K562 (cell line): ENCODE measurements at regions not wholly inside any gene's neighbourhood (a gene's known extent, or its start where the extent isn't known, plus 50 kb on each side); places are given as distances from the start of the nearest gene placed in this dataset.

Experiments used
- ATAC-seq: fragments of 200-7000 bp; cut with Tn5 transposase; 3 replicates; pipeline ENCODE4 v1.9.1; 2020; ENCODE audit warnings: moderate library complexity
- BruUV-seq: library from RNA; stranded (reverse); fragments of 400-500 nt; replicated peaks from 2 replicates; lab custom pipeline; 2021; lab: Mats Ljungman, UMichigan
- CTCF ChIA-PET: fragments of 300-600 bp; formaldehyde crosslinking; extraction: SDS; loops from one replicate; lab custom pipeline; 2021; ENCODE audit warnings: low intra/inter-chr PET ratio; lab: Yijun Ruan, JAX
- POLR2A ChIA-PET: fragments of 300-600, 350-650 bp; sonication (Branson Sonifier 250); formaldehyde crosslinking; extraction: SDS; loops from one replicate; lab custom pipeline; 2021; ENCODE audit warnings: antibody characterized with exemption, inconsistent platforms; lab: Yijun Ruan, JAX
- DNase-seq, 4 experiments: peaks; one replicate each; pipeline versions ENCODE4 v3.0.0 to v3.0.0-alpha.2; 2011 to 2018; ENCODE audit warnings: low spot score in 3 of 4, mixed read lengths in 3 of 4; ENCODE audit errors: extremely low read depth in 1 of 4
- FAIRE-seq: peaks from 2 replicates; lab custom pipeline; 2011; peaks lifted over from hg19 to GRCh38; lab: Jason Lieb, UNC
- H2AFZ ChIP-seq: 2 replicates; pipeline ENCODE4 v1.6.0; 2011; ENCODE audit warnings: low read depth, low read length, control low read depth, inconsistent platforms
- H3K27ac ChIP-seq: fragments of 200-600 bp; 3 replicates; pipeline ENCODE4 v1.8.0; 2011; ENCODE audit warnings: low read depth, mild to moderate bottlenecking, control low read depth, inconsistent platforms, low read length, moderate library complexity, mixed read lengths; ENCODE audit errors: extremely low read depth
- H3K27me3 ChIP-seq, 2 experiments: fragments of 300-600 bp in 1 of 2; 2 replicates in 1 of 2; 3 replicates in 1 of 2; pipeline versions ENCODE4 v1.6.0 to v1.8.0; 2011; ENCODE audit warnings: inconsistent platforms in 2 of 2, low read length in 2 of 2, mild to moderate bottlenecking in 1 of 2, mixed read lengths in 1 of 2, moderate library complexity in 1 of 2; ENCODE audit not compliant: control insufficient read depth in 2 of 2, insufficient read depth in 2 of 2
- H3K36me3 ChIP-seq: fragments of 300-600 bp; 3 replicates; pipeline ENCODE4 v1.8.0; 2011; ENCODE audit warnings: mild to moderate bottlenecking, low read length, inconsistent platforms; ENCODE audit not compliant: control insufficient read depth, insufficient read depth
- H3K4me1 ChIP-seq, 2 experiments: fragments of 200-600 bp in 1 of 2; replicated peaks in 1 of 2; 2 replicates in 1 of 2; 3 replicates in 1 of 2; pipeline versions ENCODE4 v1.5.1 to v1.8.0; 2011; ENCODE audit warnings: inconsistent platforms in 2 of 2, low read length in 2 of 2, mild to moderate bottlenecking in 1 of 2, mixed read lengths in 1 of 2, moderate library complexity in 1 of 2; ENCODE audit not compliant: control insufficient read depth in 2 of 2, insufficient read depth in 2 of 2
- H3K4me2 ChIP-seq: 2 replicates; pipeline ENCODE4 v1.6.1; 2011; ENCODE audit warnings: low read length, control low read depth, inconsistent platforms, mixed read lengths; ENCODE audit not compliant: insufficient read depth
- H3K4me3 ChIP-seq: fragments of 200-600 bp; sonication (generic), shearing (Covaris generic); 2 replicates; pipeline ENCODE4 v1.5.1; 2016; ENCODE audit warnings: control low read depth, inconsistent platforms
- H3K79me2 ChIP-seq: fragments of 200-600 bp; 3 replicates; pipeline ENCODE4 v1.8.0; 2011; ENCODE audit warnings: low read length, inconsistent platforms; ENCODE audit not compliant: control insufficient read depth, insufficient read depth
- H3K9ac ChIP-seq, 2 experiments: 2 replicates each; pipeline versions ENCODE4 v1.6.0 to v1.6.1; 2011; ENCODE audit warnings: low read depth in 2 of 2, low read length in 2 of 2, control low read depth in 1 of 2, inconsistent platforms in 1 of 2, mild to moderate bottlenecking in 1 of 2, mixed read lengths in 1 of 2; ENCODE audit not compliant: insufficient read depth in 1 of 2
- H3K9me1 ChIP-seq: one replicate; pipeline ENCODE4 v1.6.0; 2011; ENCODE audit warnings: inconsistent platforms, mild to moderate bottlenecking, low read length, moderate library complexity; ENCODE audit not compliant: control insufficient read depth, insufficient read depth
- H3K9me3 ChIP-seq: replicated peaks from 2 replicates; pipeline ENCODE4 v1.5.1; 2011; ENCODE audit warnings: low read depth, low read length, inconsistent platforms; ENCODE audit not compliant: control insufficient read depth, insufficient read depth
- H4K20me1 ChIP-seq: replicated peaks from 2 replicates; pipeline ENCODE4 v1.6.1; 2011; ENCODE audit warnings: low read length, inconsistent platforms, mixed read lengths; ENCODE audit not compliant: control insufficient read depth, insufficient read depth
- ADNP ChIP-seq: fragments of 200-800 bp; sonication (Bioruptor generic); IDR thresholded peaks from 2 replicates; pipeline ENCODE4 v1.6.1; 2016; ENCODE audit warnings: missing genetic modification characterization, missing compliant biosample characterization
- BACH1 ChIP-seq: fragments of 200-800 bp; sonication (Bioruptor generic); IDR thresholded peaks from 2 replicates; pipeline ENCODE4 v1.6.1; 2016; ENCODE audit warnings: missing genetic modification characterization, missing compliant biosample characterization
- BCL6 ChIP-seq: fragments of 250-450 bp; sonication (Bioruptor Pico); IDR thresholded peaks from 2 replicates; pipeline ENCODE4 v1.4.0; 2020
- CCNT2 ChIP-seq: IDR thresholded peaks from 2 replicates; pipeline ENCODE4 v1.6.1; 2011; ENCODE audit warnings: borderline replicate concordance, low read depth, mild to moderate bottlenecking, moderate library complexity, mixed read lengths, low read length; ENCODE audit not compliant: insufficient read length; ENCODE audit errors: extremely low read depth
- CREB5 ChIP-seq: fragments of 250-450 bp; sonication (Bioruptor Pico); IDR thresholded peaks from 2 replicates; pipeline ENCODE4 v1.5.0; 2020; ENCODE audit warnings: mild to moderate bottlenecking
- CTCFL ChIP-seq: IDR thresholded peaks from 2 replicates; pipeline ENCODE4 v1.6.1; 2011; ENCODE audit warnings: borderline replicate concordance, low read depth, mild to moderate bottlenecking, moderate library complexity, low read length; ENCODE audit not compliant: insufficient read depth, poor library complexity, severe bottlenecking
- MCM2 ChIP-seq: fragments of 450-650 bp; IDR thresholded peaks from 2 replicates; pipeline ENCODE4 v1.6.1; 2017; ENCODE audit warnings: low read depth, mild to moderate bottlenecking
- MEIS2 ChIP-seq: fragments of 450-650 bp; IDR thresholded peaks from 2 replicates; pipeline ENCODE4 v1.6.1; 2014; ENCODE audit warnings: mild to moderate bottlenecking; ENCODE audit not compliant: partially characterized antibody
- MTA3 ChIP-seq: fragments of 450-650 bp; formaldehyde crosslinking; IDR thresholded peaks from 2 replicates; pipeline ENCODE4 v1.6.1; 2017; ENCODE audit warnings: mild to moderate bottlenecking, borderline replicate concordance
- MXD1 ChIP-seq: fragments of 250-450 bp; sonication (Bioruptor Pico); IDR thresholded peaks from 2 replicates; pipeline ENCODE4 v1.8.0; 2021; ENCODE audit warnings: borderline replicate concordance, mild to moderate bottlenecking, moderate library complexity; ENCODE audit not compliant: poor library complexity, severe bottlenecking
- NONO ChIP-seq, 2 experiments: fragments of 200-400 bp in 1 of 2; fragments of 450-650 bp in 1 of 2; formaldehyde crosslinking in 1 of 2; IDR thresholded peaks; 2 replicates each; pipeline ENCODE4 v1.6.1; 2017; ENCODE audit warnings: low read depth in 2 of 2, mild to moderate bottlenecking in 2 of 2, moderate library complexity in 2 of 2, low read length in 1 of 2
- PKNOX1 ChIP-seq: fragments of 450-650 bp; IDR thresholded peaks from 2 replicates; pipeline ENCODE4 v1.6.1; 2016
- RBM17 ChIP-seq: fragments of 200-400 bp; formaldehyde crosslinking; IDR thresholded peaks from 2 replicates; pipeline ENCODE4 v1.6.1; 2017; ENCODE audit warnings: low read depth, mild to moderate bottlenecking, low read length, borderline replicate concordance
- SIN3B ChIP-seq: fragments of 450-650 bp; IDR thresholded peaks from 2 replicates; pipeline ENCODE4 v1.6.1; 2017; ENCODE audit warnings: low read depth, mild to moderate bottlenecking, moderate library complexity
- ZNF124 ChIP-seq: sonication (generic); formaldehyde crosslinking; IDR thresholded peaks from 2 replicates; pipeline ENCODE4 v1.8.1; 2022; ENCODE audit warnings: missing genetic modification reagents
- ZNF143 ChIP-seq: sonication (generic); formaldehyde crosslinking; IDR thresholded peaks from 2 replicates; pipeline ENCODE4 v1.9.0; 2022; ENCODE audit warnings: mild to moderate bottlenecking, missing genetic modification reagents
- WGBS: fragments of 100-300 bp; shearing (Covaris generic); methylation state at CpG from one replicate; pipeline ENCODE4 v1.1.6; 2016; ENCODE audit warnings: low coverage, mixed read lengths; ENCODE audit not compliant: insufficient coverage; ENCODE audit errors: missing lambda C conversion rate; 5-methylcytosine and 5-hydroxymethylcytosine counted together
- in situ Hi-C: fragments of 300-500 bp; cut with MboI; formaldehyde crosslinking; loops from 4 replicates; pipeline ENCODE4 v1.15.0; 2018; ENCODE audit warnings: inconsistent platforms, mixed read lengths
- intact Hi-C: fragments of 100-400 bp; cut with micrococcal nuclease; formaldehyde crosslinking; loops from 2 replicates; pipeline ENCODE4 v1.14.2; 2022

- Histone ChIP-seq H3K9me1 (no peaks in the 10 kb centered on the region), H3K4me1 (no peaks in the 10 kb centered on the region), H3K79me2 (no peaks in the 10 kb centered on the region), H3K27me3 (no peaks in the 10 kb centered on the region), H3K4me3 (no peak overlapping the region), H3K4me2 (no peak overlapping the region), H3K9me3 (no peaks in the 10 kb centered on the region), H2AFZ (no peak overlapping the region), H4K20me1 (no peaks in the 10 kb centered on the region), H3K9ac (no peak overlapping the region), H3K36me3 (no peaks in the 10 kb centered on the region), H3K27ac (no peak overlapping the region)
- WGBS = 0% methylated on average over 2 of the region's 2 CpGs
- no peak for ATAC-seq
- no peak for FAIRE-seq
- in situ Hi-C loops (no loop called here), intact Hi-C loops (no loop called here)
- TF ChIP-seq MTA3 (no peak), ADNP (tag) (no peak), CCNT2 (no peak), PKNOX1 (no peak), NONO (IDR thresholded peaks at IDR 0.05; ENCODE audit: low read depth in 2 of 2, low read length in 1 of 2) (no peak), MEIS2 (no peak), CTCFL (no peak), SIN3B (no peak), BCL6 (no peak), MCM2 (no peak), BACH1 (tag) (no peak), RBM17 (no peak), ZNF124 (no peak), CREB5 (CRISPR knock-in tag) (no peak), MXD1 (CRISPR knock-in tag) (no peak), ZNF143 (no peak)
- POLR2A ChIA-PET = no interaction called here
- DNase-seq = no peak
- BruUV-seq = no TSS peak
- CTCF ChIA-PET = no interaction called here
These were observed 1307.3 kb downstream of the ROBO2 start for GRCh38 chr3:78347176-78347575.
